Right renal pelvis (tissue), 4 donors: ENCODE measurements at regions not wholly inside any gene's neighbourhood (a gene's known extent, or its start where the extent isn't known, plus 50 kb on each side); places are given as distances from the start of the nearest gene placed in this dataset.

Experiments used
- DNase-seq, 4 donors: peaks; one replicate each; pipeline ENCODE4 v3.0.0-alpha.2; 2013; ENCODE audit warnings: low read depth in 4 of 4, low spot score in 3 of 4, missing footprints in 1 of 4

- DNase-seq = no peak
Measured at GRCh38 chr16:87053016-87053982, 263.9 kb downstream of the C16orf95 start.

- DNase-seq = no peak
Measured at GRCh38 chr16:87054154-87054553, 263.0 kb downstream of the C16orf95 start.

- no peak for DNase-seq
Measured at GRCh38 chr16:87054856-87055255, 262.3 kb downstream of the C16orf95 start.

GRCh38 chr16:87056083-87056482, 261.1 kb downstream of the C16orf95 start:
- no peak for DNase-seq

GRCh38 chr16:87056551-87056950, 260.6 kb downstream of the C16orf95 start:
- no peak for DNase-seq

- DNase-seq = no peak
Measured at GRCh38 chr16:87057211-87057881, 259.8 kb downstream of the C16orf95 start.

- DNase-seq = no peak
Measured at GRCh38 chr16:87057951-87058560, 259.1 kb downstream of the C16orf95 start.

- DNase-seq = no peak
Measured at GRCh38 chr16:87058728-87059250, 258.4 kb downstream of the C16orf95 start.

- no peak for DNase-seq
Measured at GRCh38 chr16:87060034-87060986, 256.9 kb downstream of the C16orf95 start.

GRCh38 chr16:87061243-87061920, 255.8 kb downstream of the C16orf95 start:
- DNase-seq = no peak

- peak in 2 of 4 donors; percentile 81 to 82 for DNase-seq
Measured at GRCh38 chr16:87062569-87063442, 254.4 kb downstream of the C16orf95 start.

GRCh38 chr16:87063543-87063942, 253.6 kb downstream of the C16orf95 start:
- no peak for DNase-seq

- DNase-seq = no peak
Measured at GRCh38 chr16:87064731-87065445, 252.3 kb downstream of the C16orf95 start.

- DNase-seq = no peak
Measured at GRCh38 chr16:87065446-87066132, 251.6 kb downstream of the C16orf95 start.

GRCh38 chr16:87066133-87067002, 250.8 kb downstream of the C16orf95 start:
- DNase-seq = no peak

GRCh38 chr16:87067003-87067556, 250.1 kb downstream of the C16orf95 start:
- no peak for DNase-seq
